K562 (cell line): ENCODE measurements at regions not wholly inside any gene's neighbourhood (a gene's known extent, or its start where the extent isn't known, plus 50 kb on each side); places are given as distances from the start of the nearest gene placed in this dataset.

ENCODE experiments used
- ATAC-seq: fragments of 200-7000 bp; cut with Tn5 transposase; 3 replicates; pipeline ENCODE4 v1.9.1; 2020; ENCODE audit warnings: moderate library complexity
- BruUV-seq: library from RNA; stranded (reverse); fragments of 400-500 nt; replicated peaks from 2 replicates; lab custom pipeline; 2021; lab: Mats Ljungman, UMichigan
- CTCF ChIA-PET: fragments of 300-600 bp; formaldehyde crosslinking; extraction: SDS; loops from one replicate; lab custom pipeline; 2021; ENCODE audit warnings: low intra/inter-chr PET ratio; lab: Yijun Ruan, JAX
- POLR2A ChIA-PET: fragments of 300-600, 350-650 bp; sonication (Branson Sonifier 250); formaldehyde crosslinking; extraction: SDS; loops from one replicate; lab custom pipeline; 2021; ENCODE audit warnings: antibody characterized with exemption, inconsistent platforms; lab: Yijun Ruan, JAX
- DNase-seq, 4 experiments: peaks; one replicate each; pipeline versions ENCODE4 v3.0.0 to v3.0.0-alpha.2; 2011 to 2018; ENCODE audit warnings: low spot score in 3 of 4, mixed read lengths in 3 of 4; ENCODE audit errors: extremely low read depth in 1 of 4
- FAIRE-seq: peaks from 2 replicates; lab custom pipeline; 2011; peaks lifted over from hg19 to GRCh38; lab: Jason Lieb, UNC
- H2AFZ ChIP-seq: 2 replicates; pipeline ENCODE4 v1.6.0; 2011; ENCODE audit warnings: low read depth, low read length, control low read depth, inconsistent platforms
- H3K27ac ChIP-seq: fragments of 200-600 bp; 3 replicates; pipeline ENCODE4 v1.8.0; 2011; ENCODE audit warnings: low read depth, mild to moderate bottlenecking, control low read depth, inconsistent platforms, low read length, moderate library complexity, mixed read lengths; ENCODE audit errors: extremely low read depth
- H3K27me3 ChIP-seq, 2 experiments: fragments of 300-600 bp in 1 of 2; 2 replicates in 1 of 2; 3 replicates in 1 of 2; pipeline versions ENCODE4 v1.6.0 to v1.8.0; 2011; ENCODE audit warnings: inconsistent platforms in 2 of 2, low read length in 2 of 2, mild to moderate bottlenecking in 1 of 2, mixed read lengths in 1 of 2, moderate library complexity in 1 of 2; ENCODE audit not compliant: control insufficient read depth in 2 of 2, insufficient read depth in 2 of 2
- H3K36me3 ChIP-seq: fragments of 300-600 bp; 3 replicates; pipeline ENCODE4 v1.8.0; 2011; ENCODE audit warnings: mild to moderate bottlenecking, low read length, inconsistent platforms; ENCODE audit not compliant: control insufficient read depth, insufficient read depth
- H3K4me1 ChIP-seq, 2 experiments: fragments of 200-600 bp in 1 of 2; replicated peaks in 1 of 2; 2 replicates in 1 of 2; 3 replicates in 1 of 2; pipeline versions ENCODE4 v1.5.1 to v1.8.0; 2011; ENCODE audit warnings: inconsistent platforms in 2 of 2, low read length in 2 of 2, mild to moderate bottlenecking in 1 of 2, mixed read lengths in 1 of 2, moderate library complexity in 1 of 2; ENCODE audit not compliant: control insufficient read depth in 2 of 2, insufficient read depth in 2 of 2
- H3K4me2 ChIP-seq: 2 replicates; pipeline ENCODE4 v1.6.1; 2011; ENCODE audit warnings: low read length, control low read depth, inconsistent platforms, mixed read lengths; ENCODE audit not compliant: insufficient read depth
- H3K4me3 ChIP-seq: fragments of 200-600 bp; sonication (generic), shearing (Covaris generic); 2 replicates; pipeline ENCODE4 v1.5.1; 2016; ENCODE audit warnings: control low read depth, inconsistent platforms
- H3K79me2 ChIP-seq: fragments of 200-600 bp; 3 replicates; pipeline ENCODE4 v1.8.0; 2011; ENCODE audit warnings: low read length, inconsistent platforms; ENCODE audit not compliant: control insufficient read depth, insufficient read depth
- H3K9ac ChIP-seq, 2 experiments: 2 replicates each; pipeline versions ENCODE4 v1.6.0 to v1.6.1; 2011; ENCODE audit warnings: low read depth in 2 of 2, low read length in 2 of 2, control low read depth in 1 of 2, inconsistent platforms in 1 of 2, mild to moderate bottlenecking in 1 of 2, mixed read lengths in 1 of 2; ENCODE audit not compliant: insufficient read depth in 1 of 2
- H3K9me1 ChIP-seq: one replicate; pipeline ENCODE4 v1.6.0; 2011; ENCODE audit warnings: inconsistent platforms, mild to moderate bottlenecking, low read length, moderate library complexity; ENCODE audit not compliant: control insufficient read depth, insufficient read depth
- H3K9me3 ChIP-seq: replicated peaks from 2 replicates; pipeline ENCODE4 v1.5.1; 2011; ENCODE audit warnings: low read depth, low read length, inconsistent platforms; ENCODE audit not compliant: control insufficient read depth, insufficient read depth
- H4K20me1 ChIP-seq: replicated peaks from 2 replicates; pipeline ENCODE4 v1.6.1; 2011; ENCODE audit warnings: low read length, inconsistent platforms, mixed read lengths; ENCODE audit not compliant: control insufficient read depth, insufficient read depth
- BMI1 ChIP-seq: fragments of 150-350 bp; IDR thresholded peaks from 2 replicates; pipeline ENCODE4 v1.6.1; 2014; ENCODE audit warnings: low read length
- HNRNPL ChIP-seq: fragments of 200-400 bp; formaldehyde crosslinking; IDR thresholded peaks from 2 replicates; pipeline ENCODE4 v1.6.1; 2017; ENCODE audit warnings: low read depth, mild to moderate bottlenecking, low read length
- MCM3 ChIP-seq: fragments of 450-650 bp; IDR thresholded peaks from 2 replicates; pipeline ENCODE4 v1.6.1; 2016
- POLR2G ChIP-seq: fragments of 200-400 bp; formaldehyde crosslinking; IDR thresholded peaks from 2 replicates; pipeline ENCODE4 v1.6.1; 2017; ENCODE audit warnings: low read depth, mild to moderate bottlenecking, antibody characterized with exemption, low read length, moderate library complexity
- ZNF311 ChIP-seq: fragments of 250-450 bp; sonication (Bioruptor Pico); IDR thresholded peaks from 2 replicates; pipeline ENCODE4 v1.4.0; 2020; ENCODE audit warnings: mild to moderate bottlenecking, moderate library complexity
- WGBS: fragments of 100-300 bp; shearing (Covaris generic); methylation state at CpG from one replicate; pipeline ENCODE4 v1.1.6; 2016; ENCODE audit warnings: low coverage, mixed read lengths; ENCODE audit not compliant: insufficient coverage; ENCODE audit errors: missing lambda C conversion rate; 5-methylcytosine and 5-hydroxymethylcytosine counted together
- in situ Hi-C: fragments of 300-500 bp; cut with MboI; formaldehyde crosslinking; loops from 4 replicates; pipeline ENCODE4 v1.15.0; 2018; ENCODE audit warnings: inconsistent platforms, mixed read lengths
- intact Hi-C: fragments of 100-400 bp; cut with micrococcal nuclease; formaldehyde crosslinking; loops from 2 replicates; pipeline ENCODE4 v1.14.2; 2022
- TF ChIP-seq, protein P1 (sequence below): fragments of 200-400 bp; formaldehyde crosslinking; IDR thresholded peaks from 2 replicates; pipeline ENCODE4 v1.6.1; 2017; ENCODE audit warnings: mild to moderate bottlenecking, low read depth, low read length, moderate library complexity
- TF ChIP-seq, protein P2 (sequence below): fragments of 250-450 bp; sonication (Bioruptor Pico); IDR thresholded peaks from 2 replicates; pipeline ENCODE4 v1.6.1; 2021; ENCODE audit warnings: mild to moderate bottlenecking
- TF ChIP-seq, protein P3 (sequence below), 2 experiments: fragments of 450-650 bp in 1 of 2; sonication (generic) in 1 of 2; formaldehyde crosslinking in 1 of 2; IDR thresholded peaks; 2 replicates each; pipeline versions ENCODE4 v1.7.1 to v1.9.0; 2016 to 2022; ENCODE audit warnings: inconsistent platforms in 1 of 2, mild to moderate bottlenecking in 1 of 2, missing genetic modification reagents in 1 of 2
- TF ChIP-seq, protein P4 (sequence below): fragments of 450-650 bp; formaldehyde crosslinking; IDR thresholded peaks from 2 replicates; pipeline ENCODE4 v1.4.0; 2022; ENCODE audit warnings: missing genetic modification characterization

DNA sequence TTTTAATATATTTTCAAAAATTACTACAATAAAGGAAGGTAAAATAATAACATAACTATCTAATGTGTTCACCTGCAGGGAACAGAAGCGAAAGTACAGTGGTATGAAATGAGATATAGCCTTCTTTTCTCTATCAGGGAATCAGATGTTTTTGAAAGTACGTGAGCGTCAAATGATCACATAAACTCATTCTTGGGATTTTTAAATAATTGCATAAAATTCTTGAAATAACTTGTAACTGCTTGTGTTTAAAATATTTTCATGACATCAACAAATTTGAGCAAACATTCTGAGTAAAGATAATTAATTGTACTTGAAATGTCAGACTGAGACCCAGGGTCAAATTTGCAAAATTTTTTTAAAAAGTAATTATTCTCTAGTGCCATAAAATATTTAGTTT, 193.5 kb upstream of the NEIL3 start:
- H2AFZ ChIP-seq, result no peak overlapping the region
- TF ChIP-seq HNRNPL (no peak), MCM3 (no peak), ZNF311 (CRISPR knock-in tag) (no peak), BMI1 (no peak), POLR2G (no peak)
- TF ChIP-seq, protein P1, sequence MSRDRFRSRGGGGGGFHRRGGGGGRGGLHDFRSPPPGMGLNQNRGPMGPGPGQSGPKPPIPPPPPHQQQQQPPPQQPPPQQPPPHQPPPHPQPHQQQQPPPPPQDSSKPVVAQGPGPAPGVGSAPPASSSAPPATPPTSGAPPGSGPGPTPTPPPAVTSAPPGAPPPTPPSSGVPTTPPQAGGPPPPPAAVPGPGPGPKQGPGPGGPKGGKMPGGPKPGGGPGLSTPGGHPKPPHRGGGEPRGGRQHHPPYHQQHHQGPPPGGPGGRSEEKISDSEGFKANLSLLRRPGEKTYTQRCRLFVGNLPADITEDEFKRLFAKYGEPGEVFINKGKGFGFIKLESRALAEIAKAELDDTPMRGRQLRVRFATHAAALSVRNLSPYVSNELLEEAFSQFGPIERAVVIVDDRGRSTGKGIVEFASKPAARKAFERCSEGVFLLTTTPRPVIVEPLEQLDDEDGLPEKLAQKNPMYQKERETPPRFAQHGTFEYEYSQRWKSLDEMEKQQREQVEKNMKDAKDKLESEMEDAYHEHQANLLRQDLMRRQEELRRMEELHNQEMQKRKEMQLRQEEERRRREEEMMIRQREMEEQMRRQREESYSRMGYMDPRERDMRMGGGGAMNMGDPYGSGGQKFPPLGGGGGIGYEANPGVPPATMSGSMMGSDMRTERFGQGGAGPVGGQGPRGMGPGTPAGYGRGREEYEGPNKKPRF, result no peak
- TF ChIP-seq, protein P2, sequence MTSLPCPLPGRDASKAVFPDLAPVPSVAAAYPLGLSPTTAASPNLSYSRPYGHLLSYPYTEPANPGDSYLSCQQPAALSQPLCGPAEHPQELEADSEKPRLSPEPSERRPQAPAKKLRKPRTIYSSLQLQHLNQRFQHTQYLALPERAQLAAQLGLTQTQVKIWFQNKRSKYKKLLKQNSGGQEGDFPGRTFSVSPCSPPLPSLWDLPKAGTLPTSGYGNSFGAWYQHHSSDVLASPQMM (CRISPR knock-in tag), result no peak
- TF ChIP-seq, protein P3, sequence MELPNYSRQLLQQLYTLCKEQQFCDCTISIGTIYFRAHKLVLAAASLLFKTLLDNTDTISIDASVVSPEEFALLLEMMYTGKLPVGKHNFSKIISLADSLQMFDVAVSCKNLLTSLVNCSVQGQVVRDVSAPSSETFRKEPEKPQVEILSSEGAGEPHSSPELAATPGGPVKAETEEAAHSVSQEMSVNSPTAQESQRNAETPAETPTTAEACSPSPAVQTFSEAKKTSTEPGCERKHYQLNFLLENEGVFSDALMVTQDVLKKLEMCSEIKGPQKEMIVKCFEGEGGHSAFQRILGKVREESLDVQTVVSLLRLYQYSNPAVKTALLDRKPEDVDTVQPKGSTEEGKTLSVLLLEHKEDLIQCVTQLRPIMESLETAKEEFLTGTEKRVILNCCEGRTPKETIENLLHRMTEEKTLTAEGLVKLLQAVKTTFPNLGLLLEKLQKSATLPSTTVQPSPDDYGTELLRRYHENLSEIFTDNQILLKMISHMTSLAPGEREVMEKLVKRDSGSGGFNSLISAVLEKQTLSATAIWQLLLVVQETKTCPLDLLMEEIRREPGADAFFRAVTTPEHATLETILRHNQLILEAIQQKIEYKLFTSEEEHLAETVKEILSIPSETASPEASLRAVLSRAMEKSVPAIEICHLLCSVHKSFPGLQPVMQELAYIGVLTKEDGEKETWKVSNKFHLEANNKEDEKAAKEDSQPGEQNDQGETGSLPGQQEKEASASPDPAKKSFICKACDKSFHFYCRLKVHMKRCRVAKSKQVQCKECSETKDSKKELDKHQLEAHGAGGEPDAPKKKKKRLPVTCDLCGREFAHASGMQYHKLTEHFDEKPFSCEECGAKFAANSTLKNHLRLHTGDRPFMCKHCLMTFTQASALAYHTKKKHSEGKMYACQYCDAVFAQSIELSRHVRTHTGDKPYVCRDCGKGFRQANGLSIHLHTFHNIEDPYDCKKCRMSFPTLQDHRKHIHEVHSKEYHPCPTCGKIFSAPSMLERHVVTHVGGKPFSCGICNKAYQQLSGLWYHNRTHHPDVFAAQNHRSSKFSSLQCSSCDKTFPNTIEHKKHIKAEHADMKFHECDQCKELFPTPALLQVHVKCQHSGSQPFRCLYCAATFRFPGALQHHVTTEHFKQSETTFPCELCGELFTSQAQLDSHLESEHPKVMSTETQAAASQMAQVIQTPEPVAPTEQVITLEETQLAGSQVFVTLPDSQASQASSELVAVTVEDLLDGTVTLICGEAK (IDR thresholded peaks at IDR 0.05), result no peak
- TF ChIP-seq, protein P3 (CRISPR knock-in tag; IDR thresholded peaks at IDR 0.05), result no peak
- TF ChIP-seq, protein P4, sequence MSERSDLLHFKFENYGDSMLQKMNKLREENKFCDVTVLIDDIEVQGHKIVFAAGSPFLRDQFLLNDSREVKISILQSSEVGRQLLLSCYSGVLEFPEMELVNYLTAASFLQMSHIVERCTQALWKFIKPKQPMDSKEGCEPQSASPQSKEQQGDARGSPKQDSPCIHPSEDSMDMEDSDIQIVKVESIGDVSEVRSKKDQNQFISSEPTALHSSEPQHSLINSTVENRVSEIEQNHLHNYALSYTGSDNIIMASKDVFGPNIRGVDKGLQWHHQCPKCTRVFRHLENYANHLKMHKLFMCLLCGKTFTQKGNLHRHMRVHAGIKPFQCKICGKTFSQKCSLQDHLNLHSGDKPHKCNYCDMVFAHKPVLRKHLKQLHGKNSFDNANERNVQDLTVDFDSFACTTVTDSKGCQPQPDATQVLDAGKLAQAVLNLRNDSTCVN, result no peak
- H3K79me2 ChIP-seq, result no peaks in the 10 kb centered on the region
- no peaks in the 10 kb centered on the region for H3K27me3 ChIP-seq
- no peaks in the 10 kb centered on the region for H3K4me1 ChIP-seq
- H4K20me1 ChIP-seq, result no peaks in the 10 kb centered on the region
- POLR2A ChIA-PET, result no interaction called here
- peaks cover 3% of the 10 kb centered on the region; the same call in 1 of the 2 replicates for H3K9me3 ChIP-seq
- no peaks in the 10 kb centered on the region for H3K36me3 ChIP-seq
- no TSS peak for BruUV-seq
- FAIRE-seq, result no peak
- 3% methylated on average over 3 of the region's 3 CpGs for WGBS
- H3K4me3 ChIP-seq, result no peak overlapping the region
- CTCF ChIA-PET, result no interaction called here
- H3K9me1 ChIP-seq, result no peaks in the 10 kb centered on the region
- no peak overlapping the region for H3K27ac ChIP-seq
- no peak overlapping the region for H3K4me2 ChIP-seq
- intact Hi-C loops, result no loop called here
- no peak for DNase-seq
- no peak overlapping the region for H3K9ac ChIP-seq
- ATAC-seq, result no peak
- in situ Hi-C loops, result no loop called here
